Neural progenitor cell (in vitro differentiated cells): ENCODE measurements at regions not wholly inside any gene's neighbourhood (a gene's known extent, or its start where the extent isn't known, plus 50 kb on each side); places are given as distances from the start of the nearest gene placed in this dataset.

Source experiments
- DNase-seq: peaks from one replicate; pipeline ENCODE4 v3.0.0-alpha.2; 2016; ENCODE audit warnings: low spot score
- H2AFZ ChIP-seq: fragments of 200-600 bp; sonication (generic); replicated peaks from 2 replicates; pipeline ENCODE4 v1.6.1; 2016; ENCODE audit warnings: antibody characterized with exemption
- H3F3A ChIP-seq: fragments of 200-600 bp; sonication (generic); 2 replicates; pipeline ENCODE4 v1.6.1; 2016; ENCODE audit warnings: antibody characterized with exemption, low read depth
- H3K27ac ChIP-seq: fragments of 200-600 bp; sonication (generic); 2 replicates; pipeline ENCODE4 v1.5.1; 2016; ENCODE audit warnings: mild to moderate bottlenecking
- H3K27me3 ChIP-seq: fragments of 200-600 bp; sonication (generic); 2 replicates; pipeline ENCODE4 v1.6.1; 2016; ENCODE audit warnings: mild to moderate bottlenecking, moderate library complexity
- H3K36me3 ChIP-seq: fragments of 200-600 bp; sonication (generic); 2 replicates; pipeline ENCODE4 v1.5.1; 2016
- H3K4me1 ChIP-seq: fragments of 200-600 bp; sonication (generic); 2 replicates; pipeline ENCODE4 v1.6.1; 2016; ENCODE audit warnings: mixed run types
- H3K4me2 ChIP-seq: fragments of 200-600 bp; sonication (generic); 2 replicates; pipeline ENCODE4 v1.6.1; 2016
- H3K4me3 ChIP-seq: fragments of 200-600 bp; sonication (generic); 2 replicates; pipeline ENCODE4 v1.5.1; 2016
- H3K79me2 ChIP-seq: fragments of 200-600 bp; sonication (generic); 2 replicates; pipeline ENCODE4 v1.6.1; 2016; ENCODE audit warnings: low read depth
- H3K9ac ChIP-seq: fragments of 200-600 bp; sonication (generic); 2 replicates; pipeline ENCODE4 v1.6.1; 2016
- H3K9me3 ChIP-seq: fragments of 200-600 bp; sonication (generic); 2 replicates; pipeline ENCODE4 v1.5.1; 2016; ENCODE audit warnings: low read depth
- H4K20me1 ChIP-seq: fragments of 200-600 bp; sonication (generic); 2 replicates; pipeline ENCODE4 v1.6.1; 2016; ENCODE audit warnings: low read depth
- H3K27ac Mint-ChIP-seq: 3 replicates; pipeline ENCODE4 v1.8.0; 2021; ENCODE audit warnings: mixed read lengths
- H3K27me3 Mint-ChIP-seq: 2 replicates; pipeline ENCODE4 v1.8.0; 2022; ENCODE audit warnings: low read depth, mild to moderate bottlenecking, inconsistent platforms, moderate library complexity, mixed read lengths; ENCODE audit not compliant: insufficient read depth
- H3K36me3 Mint-ChIP-seq: 3 replicates; pipeline ENCODE4 v1.8.0; 2021; ENCODE audit warnings: mixed read lengths
- H3K4me1 Mint-ChIP-seq: 3 replicates; pipeline ENCODE4 v1.8.0; 2021; ENCODE audit warnings: mixed read lengths
- H3K4me3 Mint-ChIP-seq: 3 replicates; pipeline ENCODE4 v1.8.0; 2021; ENCODE audit warnings: mild to moderate bottlenecking, moderate library complexity, mixed read lengths
- H3K9me3 Mint-ChIP-seq: 3 replicates; pipeline ENCODE4 v1.8.0; 2020; ENCODE audit warnings: mixed read lengths
- EZH2 ChIP-seq: fragments of 200-600 bp; sonication (generic); IDR thresholded peaks from 2 replicates; pipeline ENCODE4 v1.6.1; 2017; ENCODE audit warnings: antibody characterized with exemption, mild to moderate bottlenecking, moderate library complexity
- EZH2phosphoT487 ChIP-seq: fragments of 200-600 bp; sonication (generic); IDR thresholded peaks from 2 replicates; pipeline ENCODE4 v1.6.1; 2017; ENCODE audit warnings: antibody characterized with exemption
- TF ChIP-seq, protein P1 (sequence below): fragments of 200-600 bp; sonication (generic); IDR thresholded peaks from 2 replicates; pipeline ENCODE4 v1.5.1; 2017; ENCODE audit warnings: antibody characterized with exemption, mild to moderate bottlenecking

DNA sequence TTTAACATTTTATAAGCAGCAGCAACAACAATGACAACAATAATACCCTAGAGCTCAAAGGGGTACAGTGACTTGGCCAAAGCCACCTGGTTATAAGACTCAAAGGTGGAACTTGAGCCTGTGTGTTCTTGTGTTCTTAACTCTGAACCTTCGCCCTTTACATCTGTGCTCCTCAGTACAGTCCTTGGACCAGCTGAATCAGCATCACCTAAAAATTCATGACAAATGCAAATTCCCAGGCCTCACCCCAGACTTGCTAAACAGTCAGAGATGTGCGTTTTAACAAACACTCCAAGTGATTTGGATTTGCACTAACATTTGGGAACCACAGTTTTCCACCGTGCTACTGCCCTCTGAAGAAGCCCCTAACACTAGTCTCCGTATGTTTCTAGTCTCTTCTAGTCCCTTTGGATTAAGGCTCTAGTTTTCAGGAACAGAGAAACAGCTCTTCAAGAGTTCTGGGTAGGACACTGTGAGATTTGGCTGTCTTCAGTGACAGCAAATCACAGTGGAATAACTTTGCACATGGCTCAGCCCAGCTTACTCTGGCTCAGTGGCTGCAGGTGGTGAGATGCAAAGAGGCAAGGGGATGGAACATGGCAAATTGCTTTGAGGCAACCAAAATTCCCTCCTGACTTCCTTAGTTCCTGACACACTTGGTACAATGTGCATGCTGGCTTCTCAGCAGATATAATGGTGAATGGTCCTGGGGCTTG is 151.0 kb upstream of the CDH11 start:
- Histone ChIP-seq H3K4me1 (no peaks in the 10 kb centered on the region), H3K79me2 (no peaks in the 10 kb centered on the region), H3K9ac (no peak overlapping the region), H4K20me1 (no peaks in the 10 kb centered on the region), H3K4me3 (no peak overlapping the region), H3K4me2 (no peak overlapping the region), H3K27me3 (no peaks in the 10 kb centered on the region), H3F3A (no peaks in the 10 kb centered on the region), H3K36me3 (no peaks in the 10 kb centered on the region), H3K27ac (no peak overlapping the region), H3K9me3 (no peaks in the 10 kb centered on the region), H2AFZ (no peak overlapping the region)
- TF ChIP-seq EZH2phosphoT487 (no peak), EZH2 (no peak)
- TF ChIP-seq, protein P1, sequence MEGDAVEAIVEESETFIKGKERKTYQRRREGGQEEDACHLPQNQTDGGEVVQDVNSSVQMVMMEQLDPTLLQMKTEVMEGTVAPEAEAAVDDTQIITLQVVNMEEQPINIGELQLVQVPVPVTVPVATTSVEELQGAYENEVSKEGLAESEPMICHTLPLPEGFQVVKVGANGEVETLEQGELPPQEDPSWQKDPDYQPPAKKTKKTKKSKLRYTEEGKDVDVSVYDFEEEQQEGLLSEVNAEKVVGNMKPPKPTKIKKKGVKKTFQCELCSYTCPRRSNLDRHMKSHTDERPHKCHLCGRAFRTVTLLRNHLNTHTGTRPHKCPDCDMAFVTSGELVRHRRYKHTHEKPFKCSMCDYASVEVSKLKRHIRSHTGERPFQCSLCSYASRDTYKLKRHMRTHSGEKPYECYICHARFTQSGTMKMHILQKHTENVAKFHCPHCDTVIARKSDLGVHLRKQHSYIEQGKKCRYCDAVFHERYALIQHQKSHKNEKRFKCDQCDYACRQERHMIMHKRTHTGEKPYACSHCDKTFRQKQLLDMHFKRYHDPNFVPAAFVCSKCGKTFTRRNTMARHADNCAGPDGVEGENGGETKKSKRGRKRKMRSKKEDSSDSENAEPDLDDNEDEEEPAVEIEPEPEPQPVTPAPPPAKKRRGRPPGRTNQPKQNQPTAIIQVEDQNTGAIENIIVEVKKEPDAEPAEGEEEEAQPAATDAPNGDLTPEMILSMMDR: no peak
- peaks cover 2% of the 10 kb centered on the region for H3K27me3 Mint-ChIP-seq
- H3K4me1 Mint-ChIP-seq: peaks cover 10% of the 10 kb centered on the region
- no peak overlapping the region for H3K4me3 Mint-ChIP-seq
- no peaks in the 10 kb centered on the region for H3K9me3 Mint-ChIP-seq
- H3K36me3 Mint-ChIP-seq: no peaks in the 10 kb centered on the region
- H3K27ac Mint-ChIP-seq: no peak overlapping the region
- no peak for DNase-seq

DNA sequence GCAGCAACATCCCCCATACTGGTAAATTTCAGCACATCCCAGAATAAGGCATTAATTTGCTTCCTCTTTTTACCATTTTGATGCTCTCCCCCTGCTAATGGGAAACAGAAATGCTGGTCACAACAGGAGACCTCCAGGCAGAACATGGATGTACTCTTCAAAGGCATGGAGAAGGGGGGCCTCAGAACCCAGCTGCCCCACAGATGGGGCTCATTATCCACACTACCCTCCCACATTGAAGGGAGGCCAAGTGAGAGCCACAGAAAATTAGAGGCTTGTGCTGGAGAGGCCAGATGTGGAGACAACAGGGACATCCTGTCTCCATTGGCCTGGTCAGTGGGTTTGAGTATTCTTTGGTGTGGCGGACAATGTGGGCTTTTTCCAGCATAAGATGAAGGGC is 150.1 kb upstream of the CDH11 start:
- Histone ChIP-seq H3K9me3 (no peaks in the 10 kb centered on the region), H3K27ac (no peak overlapping the region), H3K27me3 (no peaks in the 10 kb centered on the region), H3K4me2 (no peak overlapping the region), H3K36me3 (no peaks in the 10 kb centered on the region), H3F3A (no peaks in the 10 kb centered on the region), H3K79me2 (no peaks in the 10 kb centered on the region), H3K9ac (no peak overlapping the region), H2AFZ (no peak overlapping the region), H3K4me1 (no peaks in the 10 kb centered on the region), H4K20me1 (no peaks in the 10 kb centered on the region), H3K4me3 (no peak overlapping the region)
- H3K9me3 Mint-ChIP-seq: no peaks in the 10 kb centered on the region
- peaks cover 10% of the 10 kb centered on the region for H3K4me1 Mint-ChIP-seq
- no peak overlapping the region for H3K4me3 Mint-ChIP-seq
- H3K36me3 Mint-ChIP-seq: no peaks in the 10 kb centered on the region
- no peak overlapping the region for H3K27ac Mint-ChIP-seq
- TF ChIP-seq, protein P1: no peak
- TF ChIP-seq EZH2phosphoT487: no peak
- TF ChIP-seq EZH2: no peak
- H3K27me3 Mint-ChIP-seq: peaks cover 2% of the 10 kb centered on the region
- DNase-seq: no peak

DNA sequence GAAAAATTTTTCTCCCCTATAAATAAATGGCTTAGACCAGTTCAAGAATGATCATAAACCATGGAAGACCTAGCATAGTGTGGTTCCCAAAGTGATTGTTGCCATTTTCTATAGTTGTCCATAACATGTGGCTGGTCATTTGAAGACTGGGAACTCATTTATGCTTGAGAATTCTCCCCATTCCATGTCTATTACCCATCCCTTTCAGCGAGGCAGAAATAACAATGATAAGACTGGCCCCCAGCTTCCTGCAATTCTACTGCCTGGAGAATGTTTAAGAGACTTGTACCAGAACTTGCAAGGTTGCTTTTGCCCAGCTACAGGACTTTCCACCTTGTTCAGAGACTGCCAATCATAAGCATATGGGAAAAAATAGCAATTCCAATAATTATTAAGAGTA is 146.5 kb upstream of the CDH11 start:
- peaks cover 6% of the 10 kb centered on the region for H3K4me1 Mint-ChIP-seq
- H3K27me3 Mint-ChIP-seq: no peaks in the 10 kb centered on the region
- DNase-seq: no peak
- H3K9me3 Mint-ChIP-seq: no peaks in the 10 kb centered on the region
- no peaks in the 10 kb centered on the region for H3K27me3 ChIP-seq
- H3K36me3 ChIP-seq: no peaks in the 10 kb centered on the region
- H3K36me3 Mint-ChIP-seq: no peaks in the 10 kb centered on the region
- no peak overlapping the region for H3K4me3 Mint-ChIP-seq
- no peak overlapping the region for H3K4me3 ChIP-seq
- no peaks in the 10 kb centered on the region for H3F3A ChIP-seq
- TF ChIP-seq EZH2phosphoT487 (no peak), EZH2 (no peak)
- TF ChIP-seq, protein P1: no peak
- no peaks in the 10 kb centered on the region for H3K4me1 ChIP-seq
- no peaks in the 10 kb centered on the region for H4K20me1 ChIP-seq
- H3K4me2 ChIP-seq: no peak overlapping the region
- no peak overlapping the region for H3K27ac ChIP-seq
- H3K27ac Mint-ChIP-seq: no peak overlapping the region
- no peak overlapping the region for H3K9ac ChIP-seq
- H2AFZ ChIP-seq: no peak overlapping the region
- H3K9me3 ChIP-seq: no peaks in the 10 kb centered on the region
- H3K79me2 ChIP-seq: no peaks in the 10 kb centered on the region
